ENCODE measurements at regions not wholly inside any gene's neighbourhood (a gene's known extent, or its start where the extent isn't known, plus 50 kb on each side); places are given as distances from the start of the nearest gene placed in this dataset.

GRCh38 chr13:21973437-21974125 is 302.7 kb downstream of the FGF9 start:
- Histone ChIP-seq H3K4me1 (no peaks in the 10 kb centered on the region), H3K9me3 (no peaks in the 10 kb centered on the region), H3K27ac (no peak overlapping the region), H3K27me3 (no peaks in the 10 kb centered on the region), H3K36me3 (no peaks in the 10 kb centered on the region), H3K4me3 (no peak overlapping the region)
- DNase-seq = no peak
- 76 to 84% methylated on average over 19 of the region's 19 CpGs for WGBS, 2 donors
- FAIRE-seq = no peak
- no peak for ATAC-seq
- no peak for TF ChIP-seq CTCF (IDR thresholded peaks at IDR 0.05)
- intact Hi-C loops (cut with DNase I) = no loop called here

- no peak overlapping the region for H3K4me3 ChIP-seq
- intact Hi-C loops (cut with DNase I) = no loop called here
- H3K27ac ChIP-seq = no peak overlapping the region
- ATAC-seq = no peak
- WGBS, 2 donors = 68 to 75% methylated on average over 8 of the region's 8 CpGs
- no peaks in the 10 kb centered on the region for H3K27me3 ChIP-seq
- DNase-seq = no peak
- H3K9me3 ChIP-seq = no peaks in the 10 kb centered on the region
- H3K36me3 ChIP-seq = no peaks in the 10 kb centered on the region
- no peaks in the 10 kb centered on the region for H3K4me1 ChIP-seq
- no peak for FAIRE-seq
- no peak for TF ChIP-seq CTCF (IDR thresholded peaks at IDR 0.05)
Measured at GRCh38 chr13:21974741-21975140, 303.9 kb downstream of the FGF9 start.

- Histone ChIP-seq H3K4me1 (no peaks in the 10 kb centered on the region), H3K4me3 (no peak overlapping the region), H3K27ac (no peak overlapping the region), H3K36me3 (no peaks in the 10 kb centered on the region), H3K9me3 (no peaks in the 10 kb centered on the region), H3K27me3 (no peaks in the 10 kb centered on the region)
- WGBS, 2 donors = 64 to 77% methylated on average over 10 of the region's 10 CpGs
- DNase-seq = no peak
- TF ChIP-seq CTCF (IDR thresholded peaks at IDR 0.05) = no peak
- no peak for FAIRE-seq
- intact Hi-C loops (cut with DNase I) = no loop called here
- ATAC-seq = no peak
Measured at GRCh38 chr13:21976159-21976558, 305.3 kb downstream of the FGF9 start.

- no peak overlapping the region for H3K27ac ChIP-seq
- no peaks in the 10 kb centered on the region for H3K36me3 ChIP-seq
- no peak overlapping the region for H3K4me3 ChIP-seq
- no peak for ATAC-seq
- no peaks in the 10 kb centered on the region for H3K9me3 ChIP-seq
- WGBS, 2 donors = 86 to 89% methylated on average over 20 of the region's 20 CpGs
- H3K27me3 ChIP-seq = no peaks in the 10 kb centered on the region
- no peak for DNase-seq
- intact Hi-C loops (cut with DNase I) = no loop called here
- H3K4me1 ChIP-seq = no peaks in the 10 kb centered on the region
- TF ChIP-seq CTCF (IDR thresholded peaks at IDR 0.05) = no peak
- FAIRE-seq = no peak
Measured at GRCh38 chr13:21979161-21979806, 308.4 kb downstream of the FGF9 start.

GRCh38 chr13:21980049-21980448 is 309.2 kb downstream of the FGF9 start:
- H3K4me1 ChIP-seq = no peaks in the 10 kb centered on the region
- ATAC-seq (no peak), DNase-seq (no peak), FAIRE-seq (no peak)
- H3K27ac ChIP-seq = no peak overlapping the region
- intact Hi-C loops (cut with DNase I) = no loop called here
- no peaks in the 10 kb centered on the region for H3K9me3 ChIP-seq
- H3K36me3 ChIP-seq = no peaks in the 10 kb centered on the region
- H3K27me3 ChIP-seq = no peaks in the 10 kb centered on the region
- H3K4me3 ChIP-seq = no peak overlapping the region
- no peak for TF ChIP-seq CTCF (IDR thresholded peaks at IDR 0.05)
- 68 to 82% methylated on average over 2 of the region's 2 CpGs for WGBS, 2 donors
